Ascending aorta (tissue), 2 donors: ENCODE measurements at regions not wholly inside any gene's neighbourhood (a gene's known extent, or its start where the extent isn't known, plus 50 kb on each side); places are given as distances from the start of the nearest gene placed in this dataset.
"Not testable (repeated sequence)": the region's sequence is repeated elsewhere in the genome, so short reads cannot be mapped to it uniquely, and the experiment has no call there.

ENCODE experiments used
- DNase-seq, 2 donors: peaks; one replicate each; pipeline ENCODE4 v3.0.0-alpha.2; 2019; ENCODE audit warnings: low spot score in 2 of 2
- H3K27ac ChIP-seq, 2 donors: fragments of 200-600 bp; sonication (generic); one replicate each; pipeline ENCODE4 v1.5.1; 2016 to 2017; ENCODE audit warnings: mild to moderate bottlenecking in 1 of 2
- H3K27me3 ChIP-seq: fragments of 200-600 bp; sonication (generic); one replicate; pipeline ENCODE4 v1.5.1; 2017
- H3K36me3 ChIP-seq, 2 donors: fragments of 200-600 bp; sonication (generic); one replicate each; pipeline ENCODE4 v1.5.1; 2016
- H3K4me1 ChIP-seq, 2 donors: fragments of 200-600 bp; sonication (generic); one replicate each; pipeline ENCODE4 v1.5.1; 2016 to 2017; ENCODE audit warnings: mild to moderate bottlenecking in 1 of 2
- H3K4me3 ChIP-seq, 2 donors: fragments of 200-600 bp; sonication (generic); one replicate each; pipeline ENCODE4 v1.5.1; 2016 to 2017; ENCODE audit warnings: mild to moderate bottlenecking in 1 of 2
- H3K9me3 ChIP-seq, 2 donors: fragments of 200-600 bp; sonication (generic); one replicate each; pipeline ENCODE4 v1.5.1; 2016
- intact Hi-C: fragments of 100-400 bp; cut with DNase I; formaldehyde crosslinking; loops from one replicate; pipeline ENCODE4 v1.15.1; 2023
- TF ChIP-seq, protein P1 (sequence below), 3 experiments: fragments of 200-600 bp in 2 of 3; fragments of 450-650 bp in 1 of 3; sonication (generic) in 2 of 3; IDR thresholded peaks; one replicate each; pipeline ENCODE4 v1.5.1; 2016 to 2019; ENCODE audit warnings: antibody characterized with exemption in 3 of 3, mild to moderate bottlenecking in 1 of 3, moderate library complexity in 1 of 3

DNA sequence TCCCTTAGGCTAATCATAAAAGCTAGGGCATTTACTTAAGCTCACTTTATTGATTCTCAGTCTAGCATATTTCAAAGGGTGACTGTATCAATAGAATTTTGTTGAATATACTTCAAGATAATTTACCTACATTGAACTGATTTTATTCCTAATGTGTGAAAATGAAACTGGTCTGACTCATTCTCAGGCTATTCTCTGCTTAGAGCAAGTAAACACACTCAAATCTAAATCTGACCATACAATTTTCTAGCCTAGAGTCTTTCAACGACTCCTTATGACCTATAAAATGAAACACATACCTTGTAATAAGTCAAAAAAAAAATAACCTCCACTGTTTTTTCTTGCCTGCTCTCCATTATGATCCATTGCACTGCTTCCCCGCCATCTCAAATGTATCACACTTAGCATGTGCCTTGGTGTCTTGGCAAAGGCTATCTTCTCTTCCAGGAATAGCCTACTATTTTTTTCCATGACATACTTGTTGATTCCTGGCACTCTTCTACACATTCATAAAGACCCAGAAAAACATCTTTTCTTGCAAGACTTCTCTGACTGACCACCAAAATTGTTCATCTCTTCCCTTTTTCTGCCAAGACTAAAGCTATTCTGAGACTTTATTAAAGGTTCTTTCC is 965.1 kb upstream of the HS3ST1 start:
- DNase-seq = no peak
- no peaks in the 10 kb centered on the region for H3K4me1 ChIP-seq
- TF ChIP-seq, protein P1, sequence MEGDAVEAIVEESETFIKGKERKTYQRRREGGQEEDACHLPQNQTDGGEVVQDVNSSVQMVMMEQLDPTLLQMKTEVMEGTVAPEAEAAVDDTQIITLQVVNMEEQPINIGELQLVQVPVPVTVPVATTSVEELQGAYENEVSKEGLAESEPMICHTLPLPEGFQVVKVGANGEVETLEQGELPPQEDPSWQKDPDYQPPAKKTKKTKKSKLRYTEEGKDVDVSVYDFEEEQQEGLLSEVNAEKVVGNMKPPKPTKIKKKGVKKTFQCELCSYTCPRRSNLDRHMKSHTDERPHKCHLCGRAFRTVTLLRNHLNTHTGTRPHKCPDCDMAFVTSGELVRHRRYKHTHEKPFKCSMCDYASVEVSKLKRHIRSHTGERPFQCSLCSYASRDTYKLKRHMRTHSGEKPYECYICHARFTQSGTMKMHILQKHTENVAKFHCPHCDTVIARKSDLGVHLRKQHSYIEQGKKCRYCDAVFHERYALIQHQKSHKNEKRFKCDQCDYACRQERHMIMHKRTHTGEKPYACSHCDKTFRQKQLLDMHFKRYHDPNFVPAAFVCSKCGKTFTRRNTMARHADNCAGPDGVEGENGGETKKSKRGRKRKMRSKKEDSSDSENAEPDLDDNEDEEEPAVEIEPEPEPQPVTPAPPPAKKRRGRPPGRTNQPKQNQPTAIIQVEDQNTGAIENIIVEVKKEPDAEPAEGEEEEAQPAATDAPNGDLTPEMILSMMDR (IDR thresholded peaks at IDR 0.05) = no peak
- no peaks in the 10 kb centered on the region for H3K27me3 ChIP-seq
- H3K4me3 ChIP-seq = no peak overlapping the region
- H3K27ac ChIP-seq = no peak overlapping the region
- H3K36me3 ChIP-seq = no peaks in the 10 kb centered on the region
- intact Hi-C loops = no loop called here
- no peaks in the 10 kb centered on the region for H3K9me3 ChIP-seq

DNA sequence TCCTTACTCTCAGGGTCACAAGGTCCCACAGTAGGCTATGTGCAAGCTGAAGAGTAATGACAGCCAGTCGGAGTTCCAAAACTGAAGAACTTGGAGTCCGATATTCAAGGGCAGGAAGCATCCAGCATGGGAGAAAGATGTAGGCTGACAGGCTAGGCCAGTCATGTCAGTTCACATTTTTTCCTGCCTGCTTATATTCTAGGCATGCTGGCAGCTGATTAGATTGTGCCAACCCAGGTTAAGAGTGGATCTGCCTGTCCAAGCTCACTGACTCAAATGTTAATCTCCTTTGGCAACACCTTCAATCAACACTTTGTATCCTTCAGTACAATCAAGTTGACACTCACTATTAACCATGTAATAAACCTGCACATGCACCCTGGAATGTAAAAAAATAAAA is 960.9 kb upstream of the HS3ST1 start:
- intact Hi-C loops = no loop called here

DNA sequence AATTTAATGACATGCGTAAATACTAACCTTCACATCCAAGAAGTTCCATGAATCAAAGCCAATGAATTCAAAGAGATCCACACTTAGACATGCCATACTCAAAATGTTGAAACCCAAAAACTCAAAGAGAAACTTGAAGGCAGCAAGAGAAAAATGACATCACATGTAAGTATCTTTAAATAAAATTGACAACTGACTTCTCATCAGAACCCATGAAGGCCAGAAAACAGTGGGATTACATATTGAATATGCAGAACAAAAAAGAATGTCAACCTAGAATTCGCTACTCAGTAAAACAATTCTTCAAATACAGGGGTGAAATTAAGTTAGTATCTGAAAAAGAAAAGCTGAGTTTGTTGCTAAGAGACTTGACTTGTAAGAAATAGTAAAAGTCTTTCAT is 953.9 kb upstream of the HS3ST1 start:
- no peaks in the 10 kb centered on the region for H3K36me3 ChIP-seq
- intact Hi-C loops = no loop called here
- DNase-seq = no peak
- no peak overlapping the region for H3K4me3 ChIP-seq
- TF ChIP-seq, protein P1 (IDR thresholded peaks at IDR 0.05) = no peak
- no peaks in the 10 kb centered on the region for H3K9me3 ChIP-seq
- no peak overlapping the region for H3K27ac ChIP-seq
- H3K4me1 ChIP-seq = no peaks in the 10 kb centered on the region
- H3K27me3 ChIP-seq = no peaks in the 10 kb centered on the region

More for the DNA sequence above, 960.9 kb upstream of the HS3ST1 start:
- H3K4me3 ChIP-seq = no peak overlapping the region
- TF ChIP-seq, protein P1 (IDR thresholded peaks at IDR 0.05) = no peak
- no peaks in the 10 kb centered on the region for H3K27me3 ChIP-seq
- no peak overlapping the region for H3K27ac ChIP-seq
- H3K36me3 ChIP-seq = no peaks in the 10 kb centered on the region
- no peak for DNase-seq
- no peaks in the 10 kb centered on the region for H3K4me1 ChIP-seq
- no peaks in the 10 kb centered on the region for H3K9me3 ChIP-seq

DNA sequence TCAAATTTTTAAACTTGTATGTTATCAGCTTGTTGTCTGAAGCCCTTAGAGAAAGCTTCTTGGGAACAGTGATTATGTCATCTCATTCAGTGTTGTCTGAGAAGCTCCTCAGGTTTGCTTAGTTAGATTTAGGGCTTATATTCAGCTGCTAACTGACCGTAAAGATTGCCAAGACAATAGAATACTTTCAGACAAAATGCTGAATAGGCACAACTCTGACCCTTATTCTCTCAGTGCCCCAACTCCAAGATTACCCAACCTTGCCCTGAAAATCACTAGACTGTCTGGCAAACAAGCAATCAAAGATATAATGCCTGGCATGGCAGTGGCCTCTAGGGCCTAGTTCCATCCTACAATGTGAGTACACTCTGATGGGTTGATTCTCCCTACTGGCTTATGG is 950.5 kb upstream of the HS3ST1 start:
- Histone ChIP-seq H3K27ac (no peak overlapping the region), H3K36me3 (no peaks in the 10 kb centered on the region), H3K4me1 (no peaks in the 10 kb centered on the region), H3K9me3 (no peaks in the 10 kb centered on the region), H3K27me3 (no peaks in the 10 kb centered on the region), H3K4me3 (no peak overlapping the region)
- TF ChIP-seq, protein P1 (IDR thresholded peaks at IDR 0.05) = no peak
- intact Hi-C loops = no loop called here
- no peak for DNase-seq

DNA sequence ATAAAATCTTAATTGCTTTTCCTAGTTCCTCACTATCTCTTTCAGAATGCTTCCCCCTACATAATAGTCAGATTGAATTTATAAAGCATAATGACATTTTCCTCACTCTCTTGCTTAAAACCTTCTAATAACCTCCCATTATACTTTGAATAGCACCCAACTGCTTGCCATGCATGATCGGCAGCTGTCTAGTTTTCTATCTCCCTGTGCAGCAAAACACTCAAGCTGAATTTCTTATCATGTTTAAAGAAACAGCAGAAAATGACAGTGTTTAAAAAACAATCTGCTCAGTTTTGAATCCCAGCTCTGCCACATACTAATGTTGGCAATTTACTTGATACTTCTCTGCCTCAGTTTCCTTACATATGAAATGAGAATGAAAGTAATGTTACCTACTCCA is 947.1 kb upstream of the HS3ST1 start:
- H3K4me1 ChIP-seq = no peaks in the 10 kb centered on the region
- no peaks in the 10 kb centered on the region for H3K9me3 ChIP-seq
- no peak overlapping the region for H3K4me3 ChIP-seq
- no peaks in the 10 kb centered on the region for H3K36me3 ChIP-seq
- H3K27me3 ChIP-seq = no peaks in the 10 kb centered on the region
- intact Hi-C loops = no loop called here
- H3K27ac ChIP-seq = no peak overlapping the region
- DNase-seq = no peak
- TF ChIP-seq, protein P1 (IDR thresholded peaks at IDR 0.05) = no peak

DNA sequence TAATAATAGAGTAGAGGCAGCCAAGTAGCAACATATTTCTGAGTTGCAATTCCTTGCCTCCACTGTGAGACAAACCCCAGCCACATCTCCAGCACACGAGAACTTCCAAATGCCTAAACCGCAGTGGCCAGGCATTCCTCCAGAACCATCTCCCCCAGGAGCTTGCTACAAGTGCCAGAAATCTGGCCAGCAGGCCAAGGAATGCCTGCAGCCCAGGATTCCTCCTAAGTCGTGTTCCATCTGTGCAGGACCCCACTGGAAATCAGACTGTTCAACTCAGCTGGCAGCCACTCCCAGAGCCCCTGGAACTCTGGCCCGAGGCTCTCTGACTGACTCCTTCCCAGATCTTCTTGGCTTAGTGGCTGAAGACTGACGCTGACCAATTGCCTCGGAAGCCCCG is 937.2 kb upstream of the HS3ST1 start:
- H3K9me3 ChIP-seq, H3K4me3 ChIP-seq, H3K4me1 ChIP-seq, H3K36me3 ChIP-seq, DNase-seq, H3K27me3 ChIP-seq, intact Hi-C loops, H3K27ac ChIP-seq: not testable (repeated sequence)
